GM18499 (cell line): ENCODE measurements at regions not wholly inside any gene's neighbourhood (a gene's known extent, or its start where the extent isn't known, plus 50 kb on each side); places are given as distances from the start of the nearest gene placed in this dataset.

Experiments
- ATAC-seq: cut with Tn5 transposase; IDR thresholded peaks from one replicate; pipeline ENCODE4 v1.9.1; 2021; ENCODE audit warnings: moderate number of reproducible peaks; ENCODE audit not compliant: insufficient read depth, unreplicated experiment

DNA sequence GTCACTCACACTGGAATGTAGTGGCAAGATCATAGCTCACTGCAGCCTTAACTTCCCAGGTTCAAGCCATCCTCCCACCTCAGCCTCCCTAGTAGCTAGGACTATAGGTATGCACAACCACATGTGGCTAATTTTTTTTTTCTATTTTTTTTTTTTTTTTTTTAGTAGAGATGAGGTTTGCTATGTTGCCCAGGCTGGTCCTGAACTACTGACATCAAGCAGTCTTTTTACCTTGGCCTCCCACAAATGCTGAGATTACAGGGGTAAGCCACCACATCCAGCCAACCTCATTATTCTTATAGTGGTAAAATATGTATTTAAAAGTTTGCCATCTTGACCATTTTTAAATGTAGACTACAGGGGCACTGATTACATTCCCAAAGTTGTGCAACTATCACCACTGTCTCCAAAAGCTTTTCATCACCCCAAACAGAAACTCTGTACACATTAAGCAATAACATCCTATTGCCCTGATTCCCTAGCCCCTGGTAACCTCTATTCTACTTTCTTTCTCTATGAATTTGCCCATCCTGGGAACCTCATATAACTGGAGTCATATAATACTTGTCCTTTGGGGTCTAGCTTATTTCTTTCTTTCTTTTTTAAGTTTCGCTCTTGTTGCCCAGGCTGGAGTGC lies 268.0 kb upstream of the JARID2 start:
- no peak for ATAC-seq

DNA sequence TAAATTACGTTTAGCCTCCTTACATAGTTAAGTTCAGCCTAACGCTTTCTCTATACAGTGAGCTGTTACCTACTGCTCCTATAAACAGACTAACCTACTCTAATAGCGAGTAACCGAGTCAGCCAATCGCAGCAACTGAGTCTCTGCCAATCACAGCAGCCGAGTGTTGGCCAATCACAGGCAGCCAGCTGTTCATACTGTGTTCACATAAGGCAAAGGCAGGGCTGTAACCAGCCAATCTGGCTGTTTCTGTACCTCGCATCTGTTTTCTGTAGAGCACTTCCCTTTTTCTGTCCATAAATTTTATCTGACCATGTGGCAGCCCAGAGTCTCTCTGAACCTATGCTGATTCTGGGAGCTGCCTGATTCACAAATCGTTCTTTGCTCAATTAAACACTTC lies 263.9 kb upstream of the JARID2 start:
- ATAC-seq, result no peak

DNA sequence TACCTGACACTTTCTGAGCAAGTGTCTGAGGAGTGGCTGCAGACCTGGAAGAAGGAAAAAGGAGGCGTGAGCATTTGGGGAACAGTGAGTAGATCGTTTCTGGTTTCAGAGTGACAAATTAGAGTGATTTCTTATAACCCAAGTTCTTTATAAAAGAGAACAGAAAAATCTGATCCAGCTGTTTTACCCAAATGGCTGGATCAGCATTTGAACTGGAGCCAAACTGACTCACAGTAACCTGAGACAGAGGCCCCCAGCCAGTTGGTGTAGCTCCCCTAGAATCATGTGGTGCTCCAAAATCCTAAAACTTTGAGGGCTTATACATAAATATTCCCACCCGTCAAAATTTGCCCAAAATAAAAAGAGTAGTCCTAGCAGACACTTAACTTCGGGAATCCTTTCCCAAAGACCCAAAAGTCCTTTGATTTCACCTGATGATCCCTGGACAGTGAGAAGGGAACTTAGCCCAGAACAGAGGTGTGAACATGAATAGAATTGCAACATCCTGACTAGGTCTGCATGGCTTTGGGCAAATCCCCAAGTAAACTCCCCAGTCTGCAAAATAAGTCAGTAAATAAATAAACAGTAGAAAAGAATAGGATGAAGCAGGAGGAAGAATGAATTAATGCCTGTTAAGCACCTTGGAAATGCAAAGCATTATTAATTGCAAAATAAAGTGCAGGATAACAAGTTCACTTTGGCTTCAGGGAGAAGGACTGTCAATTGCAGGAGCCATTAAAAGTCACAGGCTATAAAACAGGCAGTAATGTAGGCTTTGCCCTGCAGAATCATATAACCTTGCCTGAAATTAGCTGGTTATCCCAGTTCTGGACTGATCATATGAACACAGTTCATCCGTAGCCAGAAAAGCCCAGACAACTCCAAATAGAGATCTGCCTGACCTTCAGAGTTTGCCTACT lies 262.0 kb upstream of the JARID2 start:
- no peak for ATAC-seq

DNA sequence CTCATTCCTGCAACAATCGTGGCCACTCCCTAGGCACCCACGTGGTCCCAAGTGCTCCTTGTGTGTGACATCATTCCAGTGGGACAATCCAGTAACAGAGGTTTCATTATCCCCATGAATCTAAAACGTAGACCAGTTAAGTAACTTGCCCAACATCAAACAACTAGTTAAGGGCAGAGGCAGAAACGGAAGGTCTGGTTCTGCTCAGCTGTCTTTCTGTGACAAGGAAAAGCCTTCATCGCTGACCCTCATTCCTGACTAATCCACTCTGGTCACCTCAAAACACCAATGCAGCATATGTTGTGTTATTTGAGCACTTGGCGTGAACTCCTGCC lies 261.4 kb upstream of the JARID2 start:
- no peak for ATAC-seq

DNA sequence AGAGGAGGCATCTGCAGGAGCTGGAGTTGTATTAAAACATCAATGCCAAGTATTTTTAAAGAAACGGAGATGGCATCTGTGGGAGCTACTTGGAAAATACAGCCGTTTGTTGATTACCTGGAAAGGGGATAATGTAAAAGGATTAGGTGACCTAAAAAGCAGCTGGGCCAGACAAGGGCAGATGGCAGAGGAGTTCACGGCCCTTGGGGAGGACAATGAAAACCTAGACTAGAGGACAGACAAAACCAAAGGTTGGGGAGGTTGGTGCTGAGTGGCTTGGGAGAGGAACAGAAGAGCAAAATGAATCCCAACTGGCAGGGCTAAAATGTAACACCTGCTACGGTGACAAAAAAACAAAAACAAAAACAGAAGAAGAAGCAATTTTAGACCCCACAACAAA lies 260.5 kb upstream of the JARID2 start:
- no peak for ATAC-seq

DNA sequence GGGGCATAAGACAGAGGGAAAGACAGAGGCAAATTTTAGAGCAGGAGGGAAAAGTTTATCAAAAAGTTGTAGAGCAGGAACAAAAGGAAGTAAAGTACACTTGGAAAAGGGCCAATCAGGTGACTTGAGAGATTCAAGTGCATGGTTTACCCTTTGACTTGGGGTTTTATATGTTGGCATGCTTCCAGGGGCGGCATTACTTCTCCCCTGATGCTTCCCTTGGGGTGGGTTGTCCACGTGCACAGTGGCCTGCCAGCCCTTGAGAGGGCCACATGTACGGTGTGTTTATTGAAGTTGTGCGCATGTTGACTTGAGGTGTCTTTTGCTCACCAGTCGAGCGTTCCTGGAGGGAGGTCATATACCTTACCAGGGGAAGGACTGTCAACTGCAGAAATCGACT lies 259.5 kb upstream of the JARID2 start:
- no peak for ATAC-seq

DNA sequence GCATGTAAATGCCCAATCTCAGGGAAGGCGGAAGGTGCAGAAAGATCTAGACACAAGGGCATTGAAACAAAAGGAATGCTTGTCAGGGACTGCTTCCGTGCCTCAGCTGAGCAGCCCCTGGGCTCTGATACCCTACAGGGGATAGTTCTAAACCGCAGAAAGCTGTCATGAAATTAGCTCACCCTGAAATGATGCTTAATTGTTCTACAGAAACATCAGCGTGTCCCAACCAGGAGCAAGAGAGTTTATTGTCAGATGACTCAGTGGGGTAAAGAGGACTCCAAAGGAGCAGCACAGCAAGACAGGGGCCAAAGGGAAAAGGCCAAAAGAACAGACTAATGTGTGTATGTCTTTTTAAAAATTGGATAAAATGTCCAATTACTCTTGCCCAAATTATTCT lies 258.4 kb upstream of the JARID2 start:
- no peak for ATAC-seq

DNA sequence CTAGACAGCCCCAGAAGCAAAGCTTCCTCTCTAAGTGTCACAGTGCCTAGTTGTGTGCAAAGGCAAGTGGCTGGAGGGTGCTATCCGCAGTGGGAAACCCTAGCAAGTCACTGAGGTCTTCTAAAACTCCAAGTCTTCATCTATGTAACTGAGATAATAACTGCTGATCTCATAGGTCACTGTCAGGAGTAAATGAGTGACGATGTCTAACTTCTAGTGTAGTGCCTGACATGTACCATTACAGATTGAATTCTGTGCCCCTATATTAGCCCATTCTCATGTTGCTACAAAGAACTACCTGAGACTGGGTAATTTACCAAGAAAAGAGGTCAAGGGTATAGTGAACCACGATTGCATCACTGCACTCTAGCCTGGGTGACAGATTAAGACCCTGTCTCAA lies 253.5 kb upstream of the JARID2 start:
- ATAC-seq, result no peak

DNA sequence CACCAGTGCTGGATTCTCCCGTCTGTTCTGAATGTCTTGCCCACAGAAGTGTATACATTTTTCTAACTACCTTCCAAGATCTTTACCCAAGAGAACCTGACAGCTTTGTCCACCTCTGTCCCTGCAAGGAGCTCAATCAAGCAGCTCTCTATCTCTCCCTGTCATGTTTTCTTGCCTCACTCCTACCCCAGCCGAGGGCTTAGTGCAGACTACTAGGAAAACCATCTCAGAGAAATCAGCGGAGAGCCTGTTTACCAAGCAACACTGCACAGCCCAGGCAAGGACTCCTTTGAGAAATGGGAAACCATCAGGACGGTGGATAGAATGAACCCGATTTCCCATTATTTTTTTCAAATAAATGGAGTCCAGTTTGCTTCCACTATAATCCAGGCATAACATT lies 250.7 kb upstream of the JARID2 start:
- ATAC-seq, result no peak

DNA sequence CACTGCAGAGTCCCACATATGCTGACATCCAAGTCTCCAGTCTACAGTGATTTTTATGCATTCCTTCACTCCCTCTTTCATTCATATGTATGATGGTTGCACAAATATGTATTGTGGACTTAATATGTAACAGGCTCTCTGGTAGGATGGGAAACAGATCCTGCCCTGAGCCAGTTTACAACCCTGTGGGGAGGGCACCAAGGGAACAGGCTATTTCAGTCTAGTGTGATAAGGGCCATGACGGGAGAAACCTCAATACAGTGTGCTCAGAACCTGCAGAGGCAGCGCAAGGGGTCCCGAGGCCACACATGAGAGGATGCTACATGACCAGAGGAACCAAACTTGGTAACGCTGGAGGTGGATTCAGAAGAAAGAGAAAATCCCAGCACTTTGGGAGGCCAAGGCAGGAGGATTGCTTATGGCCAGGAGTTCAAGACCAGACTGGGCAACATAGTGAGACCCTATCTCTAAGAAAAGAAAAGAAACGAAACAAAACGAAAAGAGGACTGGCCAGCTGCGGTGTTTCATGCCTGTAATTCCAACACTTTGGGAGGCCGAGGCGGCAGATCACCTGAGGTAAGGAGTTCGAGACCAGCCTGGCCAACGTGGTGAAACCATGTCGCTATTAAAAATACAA lies 249.8 kb upstream of the JARID2 start:
- ATAC-seq, result no peak

DNA sequence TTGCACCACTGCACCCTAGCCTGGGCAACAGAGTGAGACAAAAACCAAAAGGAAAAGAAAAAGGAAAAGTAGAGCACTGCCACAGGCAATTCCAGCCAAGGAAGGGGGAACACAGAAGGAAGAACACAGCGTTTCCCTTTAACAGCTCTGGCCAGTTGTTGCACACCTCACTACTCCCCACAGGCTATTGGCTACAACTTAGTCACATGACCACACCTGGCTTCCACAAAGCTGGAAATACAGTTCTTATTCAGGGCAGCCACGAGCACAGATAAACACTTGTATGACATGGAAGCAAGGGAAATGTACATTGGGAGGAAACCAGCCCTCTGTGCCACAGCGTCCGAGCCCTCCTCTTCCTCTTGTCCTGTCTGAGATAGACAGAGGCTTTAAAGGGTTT lies 249.0 kb upstream of the JARID2 start:
- ATAC-seq, result no peak

DNA sequence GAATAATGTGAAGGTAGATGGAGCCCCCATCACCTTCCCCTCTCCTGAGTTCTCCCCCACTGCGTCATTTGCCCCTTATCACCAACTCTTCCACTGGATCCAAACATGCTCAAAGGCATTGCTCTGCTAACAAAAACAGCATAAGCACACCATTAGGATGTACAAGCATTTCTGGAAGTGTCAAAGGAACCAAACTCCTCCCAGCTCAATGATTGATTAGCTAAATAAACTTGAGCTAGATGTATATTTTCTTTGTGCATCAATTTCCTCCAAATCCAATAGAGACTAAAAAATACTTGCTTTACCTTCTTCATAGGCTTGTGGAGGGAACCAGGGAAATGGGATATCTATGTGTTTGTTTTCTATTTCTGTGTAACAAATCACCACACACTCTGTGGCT lies 248.4 kb upstream of the JARID2 start:
- no peak for ATAC-seq

DNA sequence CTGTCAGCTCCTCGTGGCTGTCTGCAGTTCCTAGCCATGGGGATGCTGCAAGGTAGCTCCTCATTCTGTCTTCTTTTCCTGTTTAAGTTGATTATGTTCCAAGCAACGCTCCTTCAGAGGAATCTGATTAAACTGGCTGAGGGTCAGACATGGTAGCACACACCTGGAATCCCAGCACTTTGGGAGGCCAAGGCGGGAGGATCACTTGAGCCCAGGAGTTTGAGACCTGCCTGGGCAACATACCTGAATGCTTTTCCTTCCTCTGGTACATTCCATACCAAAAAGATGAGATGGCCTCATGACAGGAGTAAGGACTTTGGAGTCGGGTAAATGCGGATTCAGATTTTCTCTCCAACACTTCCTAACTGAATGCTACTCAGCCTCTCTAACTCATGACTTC lies 246.8 kb upstream of the JARID2 start:
- ATAC-seq, result no peak

DNA sequence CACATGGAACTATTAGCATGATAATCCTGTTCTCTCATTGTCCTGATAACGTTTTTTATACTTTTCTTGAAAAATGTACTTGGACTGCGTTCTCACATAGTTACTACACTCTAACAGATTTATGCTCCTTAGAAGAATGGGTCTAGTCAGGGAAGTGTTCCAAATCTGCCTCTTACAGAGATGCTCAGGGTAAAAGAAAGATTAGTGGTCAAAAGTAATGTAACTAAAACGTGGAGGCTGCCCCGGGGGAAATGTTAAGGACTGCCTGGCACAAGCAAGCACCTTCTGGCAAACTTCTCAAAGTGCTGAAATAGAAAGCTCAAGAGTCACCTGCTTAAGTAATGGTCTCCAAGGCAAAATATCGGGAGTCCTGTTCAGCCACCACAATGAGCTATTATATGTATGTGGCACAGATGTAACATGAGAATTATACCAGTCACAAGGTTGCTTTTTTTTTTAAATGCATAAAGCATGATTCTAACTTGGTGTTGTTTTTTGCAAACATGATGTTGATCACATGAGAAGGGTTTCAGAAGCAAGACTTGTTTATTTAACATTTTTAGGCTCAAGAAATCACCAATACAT lies 244.5 kb upstream of the JARID2 start:
- no peak for ATAC-seq

DNA sequence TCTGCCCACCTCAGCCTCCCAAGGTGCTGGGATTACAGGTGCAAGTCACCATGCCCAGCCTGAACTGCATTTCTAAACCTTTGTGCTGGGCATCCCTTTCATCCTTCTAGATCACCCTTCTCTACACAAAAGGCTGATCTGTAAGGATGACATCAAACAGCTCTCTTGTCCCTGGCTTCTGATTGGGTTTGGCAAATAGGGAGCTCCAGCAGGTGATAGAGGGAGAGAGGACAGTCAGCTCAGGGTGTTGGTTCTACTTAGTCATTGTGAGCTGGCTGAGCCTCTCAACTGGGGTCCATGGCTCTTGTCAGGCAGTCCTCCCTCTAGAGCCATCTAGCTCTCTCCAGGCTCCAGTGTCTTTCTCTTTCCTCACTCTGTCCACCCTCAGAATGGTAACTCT lies 237.6 kb upstream of the JARID2 start:
- ATAC-seq, result no peak

DNA sequence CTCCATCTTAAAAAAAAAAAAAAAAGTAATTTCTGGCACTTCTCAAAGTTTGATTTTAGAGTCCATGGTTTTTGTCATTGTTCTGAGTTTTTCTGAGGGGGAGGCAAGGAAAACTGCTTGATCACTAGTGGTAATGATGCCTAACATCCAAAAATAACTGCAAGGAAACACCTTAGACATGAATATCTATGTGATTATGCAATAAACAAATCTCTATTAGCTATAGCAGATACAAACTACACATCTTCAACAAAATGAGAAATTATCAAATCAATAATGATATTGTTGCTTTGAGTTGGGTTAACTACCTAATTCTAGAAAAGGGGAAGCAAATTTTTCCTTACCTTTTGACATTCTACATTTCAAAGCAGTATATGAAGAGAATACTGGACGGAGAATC lies 230.9 kb upstream of the JARID2 start:
- ATAC-seq, result no peak

DNA sequence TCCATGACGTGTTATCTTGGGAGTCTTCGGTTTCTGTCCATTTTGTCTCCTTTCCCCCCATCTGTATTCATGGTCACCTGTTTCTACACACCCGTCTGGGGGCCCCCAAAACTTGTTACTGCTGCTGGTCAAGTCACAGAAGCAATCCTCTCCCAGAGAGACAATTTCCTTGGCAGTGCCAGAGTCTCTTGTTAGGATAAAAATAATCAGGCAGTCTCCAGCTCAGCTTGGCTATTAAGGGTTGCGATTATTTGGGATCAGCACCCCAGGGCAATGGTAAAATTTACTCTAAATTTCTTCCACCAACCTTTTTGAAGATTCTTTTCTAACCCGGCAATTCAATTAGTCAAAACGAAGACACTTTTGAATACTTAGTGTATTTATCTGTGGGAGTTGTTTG lies 229.1 kb upstream of the JARID2 start:
- no peak for ATAC-seq

DNA sequence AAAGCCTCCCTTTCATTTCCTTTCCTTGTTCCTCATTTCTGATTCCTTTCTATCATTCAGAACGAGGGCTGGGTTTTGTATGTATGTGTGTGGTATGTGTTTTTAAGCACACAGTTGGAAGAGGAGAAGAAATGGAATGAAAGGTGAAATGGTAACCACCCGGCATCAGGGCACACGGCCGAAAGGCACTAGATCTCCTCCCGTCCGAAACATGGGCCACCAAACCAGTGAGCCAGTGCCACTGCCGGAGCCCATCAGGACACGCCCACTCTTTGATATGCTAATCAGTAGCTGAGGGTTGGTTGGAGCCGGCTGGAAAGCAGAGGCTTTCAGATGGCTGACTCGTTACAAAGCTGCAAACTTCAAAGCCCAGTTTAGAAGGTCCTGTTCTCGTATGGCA lies 228.6 kb upstream of the JARID2 start:
- ATAC-seq, result no peak

DNA sequence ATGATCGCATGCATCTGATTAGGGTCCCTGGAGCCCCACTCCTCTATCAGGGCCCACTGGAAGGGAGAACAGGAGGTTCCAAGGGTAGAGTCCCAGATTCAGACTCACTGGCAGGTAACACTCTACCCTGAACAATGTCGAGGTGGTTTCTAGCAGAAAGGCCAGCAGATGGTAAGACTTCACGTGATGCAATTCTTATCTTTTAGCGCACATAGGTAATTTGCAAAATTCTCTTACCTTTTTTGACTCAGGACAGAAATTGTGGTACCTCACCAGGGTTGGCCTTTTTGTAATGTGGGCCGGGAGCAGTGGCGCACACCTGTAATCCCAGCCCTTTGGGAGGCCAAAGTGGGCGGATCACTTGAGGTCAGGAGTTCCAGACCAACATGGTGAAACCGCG lies 228.1 kb upstream of the JARID2 start:
- no peak for ATAC-seq

DNA sequence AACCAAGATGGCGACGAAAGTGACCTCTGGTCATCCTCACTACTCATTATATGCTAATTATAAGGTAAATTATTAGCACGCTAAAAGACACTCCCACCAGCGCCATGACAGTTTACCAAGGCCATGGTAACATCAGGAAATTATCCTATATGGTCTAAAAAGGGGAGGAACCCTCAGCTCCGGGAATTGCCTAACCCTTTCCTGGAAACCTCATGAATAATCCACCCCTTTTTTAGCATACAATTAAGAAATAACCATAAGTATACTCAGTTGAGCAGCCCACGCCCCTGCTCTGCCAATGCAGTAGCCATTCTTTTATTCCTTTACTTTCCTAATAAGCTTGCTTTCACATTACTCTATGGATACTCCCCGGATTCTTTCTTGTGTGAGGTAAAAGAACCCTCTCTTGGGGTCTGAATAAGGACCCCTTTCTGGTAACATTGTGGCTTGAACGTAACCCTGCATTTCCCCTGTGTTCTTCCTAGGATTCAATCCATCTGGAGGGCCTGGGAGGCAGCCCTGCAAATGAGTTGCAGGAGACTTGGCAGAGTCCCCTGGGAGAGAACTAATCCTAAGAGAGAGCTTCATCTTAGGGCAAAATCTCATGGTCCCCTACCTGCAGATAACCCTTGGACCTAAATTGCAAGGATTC lies 225.6 kb upstream of the JARID2 start:
- ATAC-seq, result no peak

DNA sequence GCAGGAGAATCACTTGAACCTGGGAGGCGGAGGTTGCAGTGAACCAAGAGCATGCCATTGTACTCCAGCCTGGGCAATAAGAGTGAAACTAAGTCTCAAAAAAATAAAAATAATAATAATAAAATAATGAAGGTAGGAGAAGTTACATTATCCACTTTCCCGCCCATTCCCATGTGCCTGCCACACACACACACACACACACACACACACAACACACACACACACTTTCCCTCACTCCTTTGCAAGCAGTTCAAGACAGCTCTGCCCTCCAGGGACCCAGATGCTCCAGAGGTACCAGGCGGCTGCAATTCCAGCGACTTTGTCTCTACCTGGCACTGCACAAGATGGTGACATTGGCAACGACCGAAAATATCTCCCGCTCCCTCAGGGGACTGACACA lies 224.8 kb upstream of the JARID2 start:
- no peak for ATAC-seq
